ENCODE measurements at regions not wholly inside any gene's neighbourhood (a gene's known extent, or its start where the extent isn't known, plus 50 kb on each side); places are given as distances from the start of the nearest gene placed in this dataset.

GRCh38 chr16:65583498-65583897 lies 461.6 kb upstream of the CDH11 start:
- TF ChIP-seq CEBPG (CRISPR knock-in tag; IDR thresholded peaks at IDR 0.05): no peak
- TF ChIP-seq MLX (CRISPR knock-in tag; IDR thresholded peaks at IDR 0.05): no peak
- TF ChIP-seq ZFP36L2 (CRISPR knock-in tag; IDR thresholded peaks at IDR 0.05): no peak
- no peak for TF ChIP-seq PRPF4 (IDR thresholded peaks at IDR 0.05; ENCODE audit: low read depth, low read length, poor library complexity, severe bottlenecking)
- TF ChIP-seq ZSCAN20 (CRISPR knock-in tag; IDR thresholded peaks at IDR 0.05; ENCODE audit: borderline replicate concordance): no peak
- TF ChIP-seq RFXANK (CRISPR knock-in tag; IDR thresholded peaks at IDR 0.05): no peak
